SK-N-SH (cell line): ENCODE measurements at regions not wholly inside any gene's neighbourhood (a gene's known extent, or its start where the extent isn't known, plus 50 kb on each side); places are given as distances from the start of the nearest gene placed in this dataset.

ENCODE experiments used
- CTCF ChIA-PET: fragments of 300-600, 350-600 bp; formaldehyde crosslinking; extraction: SDS; loops from one replicate; lab custom pipeline; 2021; lab: Yijun Ruan, JAX
- POLR2A ChIA-PET: fragments of 350-600 bp; sonication (Branson Sonifier 250); formaldehyde crosslinking; extraction: SDS; loops from one replicate; lab custom pipeline; 2020; ENCODE audit warnings: antibody characterized with exemption, inconsistent platforms; lab: Yijun Ruan, JAX
- DNase-seq: peaks from one replicate; pipeline ENCODE4 v3.0.0; 2012
- H2AFZ ChIP-seq: fragments of 200-600 bp; sonication (generic); 2 replicates; pipeline ENCODE4 v1.8.1; 2016; ENCODE audit warnings: antibody characterized with exemption, mild to moderate bottlenecking, low read depth
- H3F3A ChIP-seq: fragments of 200-600 bp; sonication (generic); replicated peaks from 2 replicates; pipeline ENCODE3; 2016; ENCODE audit warnings: antibody characterized with exemption, mild to moderate bottlenecking; ENCODE audit not compliant: insufficient read depth
- H3K27ac ChIP-seq, 2 experiments: fragments of 200-500 bp in 1 of 2; fragments of 200-600 bp in 1 of 2; sonication (Bioruptor generic) in 1 of 2; sonication (generic), shearing (Covaris generic) in 1 of 2; 2 replicates each; pipeline versions ENCODE4 v1.5.1 to v1.6.1; 2014 to 2016; ENCODE audit warnings: low read depth in 2 of 2, inconsistent platforms in 1 of 2, low read length in 1 of 2, mild to moderate bottlenecking in 1 of 2, mixed read lengths in 1 of 2
- H3K27me3 ChIP-seq: fragments of 200-600 bp; sonication (generic), shearing (Covaris generic); 2 replicates; pipeline ENCODE4 v1.6.1; 2016; ENCODE audit warnings: mixed run types; ENCODE audit not compliant: insufficient read depth
- H3K36me3 ChIP-seq, 2 experiments: fragments of 200-500 bp in 1 of 2; fragments of 200-600 bp in 1 of 2; sonication (Bioruptor generic) in 1 of 2; sonication (generic) in 1 of 2; replicated peaks in 1 of 2; 2 replicates each; pipeline versions ENCODE3 to v1.5.1; 2014 to 2016; ENCODE audit warnings: low read length in 1 of 2, mild to moderate bottlenecking in 1 of 2; ENCODE audit not compliant: insufficient read depth in 2 of 2, control insufficient read depth in 1 of 2
- H3K4me1 ChIP-seq, 2 experiments: fragments of 200-500 bp in 1 of 2; fragments of 200-600 bp in 1 of 2; sonication (Bioruptor generic) in 1 of 2; sonication (generic), shearing (Covaris generic) in 1 of 2; 2 replicates each; pipeline versions ENCODE4 v1.5.1 to v1.6.1; 2014 to 2016; ENCODE audit warnings: low read depth in 1 of 2, low read length in 1 of 2, mixed run types in 1 of 2; ENCODE audit not compliant: insufficient read depth in 2 of 2, control insufficient read depth in 1 of 2
- H3K4me2 ChIP-seq: fragments of 200-600 bp; sonication (generic), shearing (Covaris generic); 2 replicates; pipeline ENCODE4 v1.6.1; 2017; ENCODE audit warnings: mixed run types
- H3K4me3 ChIP-seq, 2 experiments: fragments of 200-500 bp in 1 of 2; fragments of 200-600 bp in 1 of 2; sonication (Bioruptor generic) in 1 of 2; sonication (generic), shearing (Covaris generic) in 1 of 2; 2 replicates each; pipeline versions ENCODE4 v1.5.1 to v1.8.1; 2014 to 2016; ENCODE audit warnings: low read depth in 2 of 2, inconsistent platforms in 1 of 2, low read length in 1 of 2, mild to moderate bottlenecking in 1 of 2, mixed read lengths in 1 of 2, moderate library complexity in 1 of 2
- H3K79me2 ChIP-seq: fragments of 200-600 bp; sonication (generic); 2 replicates; pipeline ENCODE4 v1.8.1; 2017; ENCODE audit warnings: mild to moderate bottlenecking; ENCODE audit not compliant: insufficient read depth
- H3K9ac ChIP-seq: fragments of 200-600 bp; sonication (generic); 2 replicates; pipeline ENCODE4 v1.6.1; 2017; ENCODE audit warnings: mixed run types
- H3K9me2 ChIP-seq: fragments of 200-600 bp; sonication (generic); 2 replicates; pipeline ENCODE4 v1.6.1; 2017; ENCODE audit warnings: mixed run types
- H3K9me3 ChIP-seq: fragments of 200-600 bp; sonication (generic); 2 replicates; pipeline ENCODE4 v1.6.1; 2017; ENCODE audit warnings: mixed run types, mild to moderate bottlenecking, moderate library complexity
- H4K20me1 ChIP-seq: fragments of 200-600 bp; sonication (generic); 2 replicates; pipeline ENCODE4 v1.6.1; 2017; ENCODE audit warnings: mild to moderate bottlenecking, mixed run types; ENCODE audit not compliant: insufficient read depth
- CHD2 ChIP-seq: fragments of 150-350 bp; IDR thresholded peaks from 2 replicates; pipeline ENCODE4 v1.6.1; 2018; ENCODE audit warnings: low read length; ENCODE audit not compliant: partially characterized antibody
- ELF1 ChIP-seq: IDR thresholded peaks from 2 replicates; pipeline ENCODE4 v1.4.0; 2012
- EP300 ChIP-seq, 2 experiments: IDR thresholded peaks; 2 replicates each; pipeline versions ENCODE4 v1.4.0 to v1.6.1; 2012; ENCODE audit warnings: borderline replicate concordance in 1 of 2, low read depth in 1 of 2, low read length in 1 of 2
- FOSL2 ChIP-seq: IDR thresholded peaks from 2 replicates; pipeline ENCODE4 v1.4.0; 2012; ENCODE audit warnings: low read depth, mild to moderate bottlenecking, moderate library complexity, borderline replicate concordance
- FOXJ3 ChIP-seq: sonication (generic); formaldehyde crosslinking; IDR thresholded peaks from 2 replicates; pipeline ENCODE4 v1.5.1; 2020; ENCODE audit warnings: mild to moderate bottlenecking, missing genetic modification reagents
- JUND ChIP-seq: IDR thresholded peaks from 2 replicates; pipeline ENCODE4 v1.4.0; 2012
- MEF2A ChIP-seq: IDR thresholded peaks from 2 replicates; pipeline ENCODE4 v1.4.0; 2012; ENCODE audit warnings: low read depth, borderline replicate concordance
- POLR2AphosphoS5 ChIP-seq: IDR thresholded peaks from 2 replicates; pipeline ENCODE4 v1.6.1; 2012; ENCODE audit warnings: low read depth, low read length
- RCOR1 ChIP-seq: fragments of 150-350 bp; IDR thresholded peaks from 2 replicates; pipeline ENCODE4 v1.6.1; 2017; ENCODE audit warnings: antibody characterized with exemption, low read length
- RXRA ChIP-seq: IDR thresholded peaks from 2 replicates; pipeline ENCODE4 v1.4.0; 2012; ENCODE audit warnings: low read depth, mild to moderate bottlenecking, borderline replicate concordance
- SMC3 ChIP-seq: IDR thresholded peaks from 2 replicates; pipeline ENCODE4 v1.6.1; 2012; ENCODE audit warnings: low read depth, low read length, improper control_type of control experiment
- TCF12 ChIP-seq: IDR thresholded peaks from 2 replicates; pipeline ENCODE4 v1.4.0; 2012
- YY1 ChIP-seq: IDR thresholded peaks from 2 replicates; pipeline ENCODE4 v1.4.0; 2012; ENCODE audit warnings: low read depth, mild to moderate bottlenecking
- WGBS: methylation state at CpG from one replicate; pipeline ENCODE4 v1.1.6; 2017; ENCODE audit warnings: low lambda C conversion rate; 5-methylcytosine and 5-hydroxymethylcytosine counted together
- TF ChIP-seq, protein P1 (sequence below): IDR thresholded peaks from 2 replicates; pipeline ENCODE4 v1.4.0; 2012; ENCODE audit warnings: low read depth
- TF ChIP-seq, protein P2 (sequence below): IDR thresholded peaks from 2 replicates; pipeline ENCODE4 v1.4.0; 2012; ENCODE audit warnings: low read depth, borderline replicate concordance
- TF ChIP-seq, protein P3 (sequence below): IDR thresholded peaks from 2 replicates; pipeline ENCODE4 v1.4.0; 2012; ENCODE audit warnings: low read depth, borderline replicate concordance

DNA sequence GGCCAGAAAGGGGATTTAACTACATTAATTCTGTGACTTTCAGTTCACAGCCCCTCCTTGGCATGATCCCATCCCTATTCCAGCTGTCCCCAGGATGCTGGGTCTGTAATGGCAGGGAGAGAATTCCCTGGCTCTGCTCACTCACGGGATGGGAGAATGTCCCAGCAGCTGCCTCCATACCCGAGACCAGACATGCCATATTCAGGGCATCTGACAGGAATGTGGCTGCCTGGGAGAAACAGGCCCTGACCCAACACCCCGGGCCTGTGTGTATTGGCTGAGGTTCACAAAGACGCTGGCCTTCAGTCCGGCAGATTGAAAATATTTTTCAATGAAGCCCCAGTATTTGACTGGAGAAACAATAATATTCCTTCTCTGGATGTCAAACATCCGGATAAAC, 83.6 kb upstream of the SMAD3 start:
- POLR2A ChIA-PET, result no interaction called here
- 79% methylated on average over 6 of the region's 6 CpGs for WGBS

DNA sequence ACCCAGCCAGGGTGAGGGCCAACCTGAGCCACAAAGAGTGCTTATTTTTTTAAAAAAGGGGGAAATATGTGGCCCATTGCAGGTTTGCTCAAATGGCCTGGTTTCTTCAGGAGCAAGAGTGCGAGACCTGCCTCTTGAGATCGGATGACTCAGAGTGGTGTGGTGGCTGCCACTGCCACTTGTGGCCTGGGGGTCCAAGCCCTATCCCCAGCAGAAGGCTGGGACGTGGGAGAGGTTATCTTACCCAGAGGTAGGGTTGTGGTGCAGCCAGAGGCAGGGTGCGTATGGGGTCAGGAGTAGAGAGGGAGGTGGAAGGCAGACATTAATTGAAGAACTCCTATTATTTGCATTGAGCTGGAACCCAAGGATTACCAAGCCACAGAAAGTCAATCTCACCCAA, 83.2 kb upstream of the SMAD3 start:
- H3K4me2 ChIP-seq, result no peak overlapping the region
- no peaks in the 10 kb centered on the region for H3K4me1 ChIP-seq
- no peak overlapping the region for H3K9ac ChIP-seq
- H3K27ac ChIP-seq, result no peak overlapping the region
- H3K9me2 ChIP-seq, result no peaks in the 10 kb centered on the region
- no peak overlapping the region for H2AFZ ChIP-seq
- H3K4me3 ChIP-seq, result no peak overlapping the region
- H3K36me3 ChIP-seq, result no peaks in the 10 kb centered on the region
- no peaks in the 10 kb centered on the region for H3K27me3 ChIP-seq
- H3K79me2 ChIP-seq, result no peaks in the 10 kb centered on the region
- H4K20me1 ChIP-seq, result no peaks in the 10 kb centered on the region
- H3K9me3 ChIP-seq, result no peaks in the 10 kb centered on the region
- TF ChIP-seq ELF1 (no peak), RXRA (no peak), FOXJ3 (CRISPR knock-in tag) (no peak), POLR2AphosphoS5 (no peak), RCOR1 (no peak), YY1 (no peak), FOSL2 (no peak)
- TF ChIP-seq, protein P1, sequence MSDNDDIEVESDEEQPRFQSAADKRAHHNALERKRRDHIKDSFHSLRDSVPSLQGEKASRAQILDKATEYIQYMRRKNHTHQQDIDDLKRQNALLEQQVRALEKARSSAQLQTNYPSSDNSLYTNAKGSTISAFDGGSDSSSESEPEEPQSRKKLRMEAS, result no peak
- TF ChIP-seq, protein P2, sequence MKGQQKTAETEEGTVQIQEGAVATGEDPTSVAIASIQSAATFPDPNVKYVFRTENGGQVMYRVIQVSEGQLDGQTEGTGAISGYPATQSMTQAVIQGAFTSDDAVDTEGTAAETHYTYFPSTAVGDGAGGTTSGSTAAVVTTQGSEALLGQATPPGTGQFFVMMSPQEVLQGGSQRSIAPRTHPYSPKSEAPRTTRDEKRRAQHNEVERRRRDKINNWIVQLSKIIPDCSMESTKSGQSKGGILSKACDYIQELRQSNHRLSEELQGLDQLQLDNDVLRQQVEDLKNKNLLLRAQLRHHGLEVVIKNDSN, result no peak
- TF ChIP-seq, protein P3, sequence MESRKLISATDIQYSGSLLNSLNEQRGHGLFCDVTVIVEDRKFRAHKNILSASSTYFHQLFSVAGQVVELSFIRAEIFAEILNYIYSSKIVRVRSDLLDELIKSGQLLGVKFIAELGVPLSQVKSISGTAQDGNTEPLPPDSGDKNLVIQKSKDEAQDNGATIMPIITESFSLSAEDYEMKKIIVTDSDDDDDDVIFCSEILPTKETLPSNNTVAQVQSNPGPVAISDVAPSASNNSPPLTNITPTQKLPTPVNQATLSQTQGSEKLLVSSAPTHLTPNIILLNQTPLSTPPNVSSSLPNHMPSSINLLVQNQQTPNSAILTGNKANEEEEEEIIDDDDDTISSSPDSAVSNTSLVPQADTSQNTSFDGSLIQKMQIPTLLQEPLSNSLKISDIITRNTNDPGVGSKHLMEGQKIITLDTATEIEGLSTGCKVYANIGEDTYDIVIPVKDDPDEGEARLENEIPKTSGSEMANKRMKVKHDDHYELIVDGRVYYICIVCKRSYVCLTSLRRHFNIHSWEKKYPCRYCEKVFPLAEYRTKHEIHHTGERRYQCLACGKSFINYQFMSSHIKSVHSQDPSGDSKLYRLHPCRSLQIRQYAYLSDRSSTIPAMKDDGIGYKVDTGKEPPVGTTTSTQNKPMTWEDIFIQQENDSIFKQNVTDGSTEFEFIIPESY, result no peak
- ChIA-PET CTCF (no interaction called here), POLR2A (no interaction called here)
- DNase-seq, result no peak
- 81% methylated on average over 4 of the region's 4 CpGs for WGBS
- H3F3A ChIP-seq, result no peaks in the 10 kb centered on the region

More for the DNA sequence above, 83.6 kb upstream of the SMAD3 start:
- no peak for TF ChIP-seq MEF2A
- TF ChIP-seq TCF12, result no peak
- no peak for TF ChIP-seq SMC3
- TF ChIP-seq EP300 (IDR thresholded peaks at IDR 0.05; ENCODE audit: borderline replicate concordance in 1 of 2, low read depth in 1 of 2, low read length in 1 of 2), result no peak
- TF ChIP-seq, protein P3, result no peak
- no peak for TF ChIP-seq JUND
- no peak for TF ChIP-seq CHD2
- TF ChIP-seq, all 33 proteins: peak for 0
- Histone ChIP-seq H2AFZ (no peak overlapping the region), H3K4me1 (no peaks in the 10 kb centered on the region), H3K27me3 (no peaks in the 10 kb centered on the region), H3K9ac (no peak overlapping the region), H4K20me1 (no peaks in the 10 kb centered on the region), H3K36me3 (no peaks in the 10 kb centered on the region), H3K4me3 (no peak overlapping the region), H3F3A (no peaks in the 10 kb centered on the region), H3K9me3 (no peaks in the 10 kb centered on the region), H3K4me2 (no peak overlapping the region), H3K79me2 (no peaks in the 10 kb centered on the region), H3K27ac (no peak overlapping the region), H3K9me2 (no peaks in the 10 kb centered on the region)
- DNase-seq, result no peak
- CTCF ChIA-PET, result no interaction called here
